ENCODE measurements at regions not wholly inside any gene's neighbourhood (a gene's known extent, or its start where the extent isn't known, plus 50 kb on each side); places are given as distances from the start of the nearest gene placed in this dataset.
A peak's percentile ranks its signal among the peaks of the same experiment; 100 is the strongest.

DNA sequence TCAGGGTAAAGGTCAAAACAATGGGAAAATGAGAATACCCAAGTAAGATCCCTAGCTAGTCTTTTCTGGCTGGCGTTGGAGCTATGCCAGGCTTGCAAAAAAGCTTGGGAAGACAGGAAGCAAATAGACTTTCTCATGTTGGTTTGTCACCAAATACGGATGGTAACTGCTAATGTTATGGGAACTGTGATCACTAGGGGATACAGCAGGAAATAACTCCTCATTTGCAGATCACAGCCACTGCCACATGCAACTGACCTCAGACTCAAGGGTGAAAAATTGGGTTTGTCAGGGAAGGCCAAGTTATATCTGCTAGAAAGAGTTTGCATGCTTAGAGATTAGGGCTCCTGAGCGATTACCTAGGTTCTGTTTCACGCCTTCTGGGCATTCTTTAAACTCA lies 162.9 kb downstream of the NHLRC3 start:
- Histone ChIP-seq H3K27me3 (ENCODE audit: control insufficient read depth in 2 of 2, insufficient read depth in 2 of 2, low read length in 2 of 2) (no peaks in the 10 kb centered on the region), H3K4me1 (replicated peaks in 1 of 2; ENCODE audit: control insufficient read depth in 2 of 2, insufficient read depth in 2 of 2, low read length in 2 of 2) (no peaks in the 10 kb centered on the region), H3K9me3 (replicated peaks; ENCODE audit: control insufficient read depth, insufficient read depth, low read depth, low read length) (no peaks in the 10 kb centered on the region), H3K27ac (ENCODE audit: extremely low read depth, low read depth, low read length) (no peak overlapping the region), H3K9me1 (ENCODE audit: control insufficient read depth, insufficient read depth, low read length) (no peaks in the 10 kb centered on the region), H2AFZ (ENCODE audit: low read depth, low read length) (no peak overlapping the region), H3K4me2 (ENCODE audit: insufficient read depth, low read length) (no peak overlapping the region), H3K4me3 (no peak overlapping the region), H3K9ac (ENCODE audit: insufficient read depth in 1 of 2, low read depth in 2 of 2, low read length in 2 of 2) (no peak overlapping the region), H3K79me2 (ENCODE audit: control insufficient read depth, insufficient read depth, low read length) (no peaks in the 10 kb centered on the region), H4K20me1 (replicated peaks; ENCODE audit: control insufficient read depth, insufficient read depth, low read length) (no peaks in the 10 kb centered on the region), H3K36me3 (ENCODE audit: control insufficient read depth, insufficient read depth, low read length) (no peaks in the 10 kb centered on the region)
- ChIA-PET POLR2A (no interaction called here), CTCF (ENCODE audit: low intra/inter-chr PET ratio) (no interaction called here)
- intact Hi-C loops (cut with micrococcal nuclease) (no loop called here), in situ Hi-C loops (cut with MboI) (no loop called here)
- WGBS (ENCODE audit: insufficient coverage, low coverage, missing lambda C conversion rate): 0% methylated on average over 4 of the region's 4 CpGs
- BruUV-seq (replicated peaks): no TSS peak
- no peak for TF ChIP-seq ELF4 (CRISPR knock-in tag; IDR thresholded peaks at IDR 0.05)
- no peak for DNase-seq (ENCODE audit: extremely low read depth in 1 of 4, low spot score in 3 of 4)
- no peak for ATAC-seq
- no peak for FAIRE-seq

- H3K4me1 ChIP-seq (replicated peaks in 1 of 2; ENCODE audit: control insufficient read depth in 2 of 2, insufficient read depth in 2 of 2, low read length in 2 of 2): no peaks in the 10 kb centered on the region
- H3K9ac ChIP-seq (ENCODE audit: insufficient read depth in 1 of 2, low read depth in 2 of 2, low read length in 2 of 2): no peak overlapping the region
- no peak overlapping the region for H3K4me2 ChIP-seq (ENCODE audit: insufficient read depth, low read length)
- no peak for ATAC-seq
- intact Hi-C loops (cut with micrococcal nuclease) (no loop called here), in situ Hi-C loops (cut with MboI) (no loop called here)
- H4K20me1 ChIP-seq (replicated peaks; ENCODE audit: control insufficient read depth, insufficient read depth, low read length): no peaks in the 10 kb centered on the region
- DNase-seq (ENCODE audit: extremely low read depth in 1 of 4, low spot score in 3 of 4): no peak
- no peaks in the 10 kb centered on the region for H3K27me3 ChIP-seq (ENCODE audit: control insufficient read depth in 2 of 2, insufficient read depth in 2 of 2, low read length in 2 of 2)
- FAIRE-seq: no peak
- ChIA-PET CTCF (ENCODE audit: low intra/inter-chr PET ratio) (no interaction called here), POLR2A (no interaction called here)
- no peaks in the 10 kb centered on the region for H3K9me1 ChIP-seq (ENCODE audit: control insufficient read depth, insufficient read depth, low read length)
- no peak overlapping the region for H3K27ac ChIP-seq (ENCODE audit: extremely low read depth, low read depth, low read length)
- 2% methylated on average over 3 of the region's 7 CpGs for WGBS (ENCODE audit: insufficient coverage, low coverage, missing lambda C conversion rate)
- no peaks in the 10 kb centered on the region for H3K36me3 ChIP-seq (ENCODE audit: control insufficient read depth, insufficient read depth, low read length)
- no peak overlapping the region for H2AFZ ChIP-seq (ENCODE audit: low read depth, low read length)
- no peaks in the 10 kb centered on the region for H3K9me3 ChIP-seq (replicated peaks; ENCODE audit: control insufficient read depth, insufficient read depth, low read depth, low read length)
- no peak overlapping the region for H3K4me3 ChIP-seq
- no TSS peak for BruUV-seq (replicated peaks)
- H3K79me2 ChIP-seq (ENCODE audit: control insufficient read depth, insufficient read depth, low read length): no peaks in the 10 kb centered on the region
- no peak for TF ChIP-seq SNRNP70 (optimal IDR thresholded peaks at IDR 0.05; ENCODE audit: low read depth, low read length)
- 0 out of 2 replicates have a peak, but pooled peaks have one; percentile 3 for TF ChIP-seq TFE3 (CRISPR knock-in tag; IDR thresholded peaks at IDR 0.05)
Measured at GRCh38 chr13:39202746-39203145, 164.5 kb downstream of the NHLRC3 start.
